Lower leg skin (tissue), 4 donors: ENCODE measurements at regions not wholly inside any gene's neighbourhood (a gene's known extent, or its start where the extent isn't known, plus 50 kb on each side); places are given as distances from the start of the nearest gene placed in this dataset.

Experiments used
- DNase-seq, 2 donors: peaks; one replicate each; pipeline ENCODE4 v3.0.0-alpha.2; 2019; ENCODE audit warnings: low spot score in 2 of 2
- H3K4me3 ChIP-seq: fragments of 200-600 bp; sonication (generic); 2 replicates; pipeline ENCODE4 v1.5.1; 2017; ENCODE audit warnings: mild to moderate bottlenecking, low read depth; ENCODE audit not compliant: poor library complexity, severe bottlenecking
- POLR2A ChIP-seq, 2 donors: fragments of 450-650 bp; IDR thresholded peaks; one replicate each; pipeline ENCODE4 v1.6.1; 2016 to 2017; ENCODE audit warnings: antibody characterized with exemption in 2 of 2, mild to moderate bottlenecking in 1 of 2, moderate library complexity in 1 of 2
- WGBS, 2 donors: methylation state at CpG; one replicate each; pipeline ENCODE4 v1.1.5; 2018; 5-methylcytosine and 5-hydroxymethylcytosine counted together
- intact Hi-C: fragments of 100-400 bp; cut with DNase I; formaldehyde crosslinking; loops from one replicate; pipeline ENCODE4 v1.15.0; 2023; ENCODE audit warnings: low total_unique reads
- TF ChIP-seq, protein P1 (sequence below), 3 donors: fragments of 450-650 bp; IDR thresholded peaks; one replicate each; pipeline ENCODE4 v1.5.1; 2016; ENCODE audit warnings: antibody characterized with exemption in 3 of 3, mild to moderate bottlenecking in 3 of 3, moderate library complexity in 2 of 3

DNA sequence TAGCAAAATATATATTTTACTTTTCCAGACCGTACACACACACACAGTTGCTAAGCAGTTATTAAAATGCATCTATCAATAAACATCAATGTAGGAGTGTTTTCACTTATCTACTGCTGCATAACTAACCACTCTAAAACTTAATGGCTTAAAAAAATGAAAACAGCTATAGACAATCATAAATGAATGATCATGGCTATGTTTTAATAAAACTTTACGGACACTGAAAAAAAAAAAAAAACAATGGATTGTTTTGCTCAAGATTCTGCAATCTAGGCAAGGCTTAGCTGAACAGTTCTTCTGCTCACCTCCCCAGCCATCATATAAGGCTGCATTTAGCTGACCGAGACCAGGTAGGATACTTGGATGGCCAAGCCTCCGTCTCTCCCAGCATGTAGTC lies 125.4 kb upstream of the CCDC28A start:
- no peak for TF ChIP-seq POLR2A (IDR thresholded peaks at IDR 0.05)
- TF ChIP-seq, protein P1, sequence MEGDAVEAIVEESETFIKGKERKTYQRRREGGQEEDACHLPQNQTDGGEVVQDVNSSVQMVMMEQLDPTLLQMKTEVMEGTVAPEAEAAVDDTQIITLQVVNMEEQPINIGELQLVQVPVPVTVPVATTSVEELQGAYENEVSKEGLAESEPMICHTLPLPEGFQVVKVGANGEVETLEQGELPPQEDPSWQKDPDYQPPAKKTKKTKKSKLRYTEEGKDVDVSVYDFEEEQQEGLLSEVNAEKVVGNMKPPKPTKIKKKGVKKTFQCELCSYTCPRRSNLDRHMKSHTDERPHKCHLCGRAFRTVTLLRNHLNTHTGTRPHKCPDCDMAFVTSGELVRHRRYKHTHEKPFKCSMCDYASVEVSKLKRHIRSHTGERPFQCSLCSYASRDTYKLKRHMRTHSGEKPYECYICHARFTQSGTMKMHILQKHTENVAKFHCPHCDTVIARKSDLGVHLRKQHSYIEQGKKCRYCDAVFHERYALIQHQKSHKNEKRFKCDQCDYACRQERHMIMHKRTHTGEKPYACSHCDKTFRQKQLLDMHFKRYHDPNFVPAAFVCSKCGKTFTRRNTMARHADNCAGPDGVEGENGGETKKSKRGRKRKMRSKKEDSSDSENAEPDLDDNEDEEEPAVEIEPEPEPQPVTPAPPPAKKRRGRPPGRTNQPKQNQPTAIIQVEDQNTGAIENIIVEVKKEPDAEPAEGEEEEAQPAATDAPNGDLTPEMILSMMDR (IDR thresholded peaks at IDR 0.05): no peak
- intact Hi-C loops: no loop called here
- H3K4me3 ChIP-seq: no peak overlapping the region
- 92 to 96% methylated on average over 4 of the region's 4 CpGs for WGBS, 2 donors
- no peak for DNase-seq

DNA sequence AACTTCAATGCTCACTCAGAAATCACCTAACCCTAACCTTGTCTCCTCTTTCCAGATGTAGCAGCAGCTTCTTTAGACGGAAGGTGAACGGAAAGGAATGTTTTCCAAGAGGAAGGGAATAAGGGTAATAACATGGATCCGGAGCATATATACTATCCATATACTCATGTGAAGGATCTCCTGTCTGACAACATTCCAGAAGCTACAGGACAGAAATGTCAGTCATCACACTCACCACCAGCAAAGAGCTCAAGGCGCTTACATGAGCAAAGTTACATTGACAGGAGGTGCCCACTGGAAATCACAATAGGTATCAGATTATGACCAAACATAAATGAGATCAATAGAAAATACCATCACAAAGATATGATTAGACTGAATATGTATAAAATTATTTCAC lies 122.1 kb upstream of the CCDC28A start:
- 87 to 88% methylated on average over 4 of the region's 4 CpGs for WGBS, 2 donors
- H3K4me3 ChIP-seq: no peak overlapping the region
- no peak for DNase-seq
- intact Hi-C loops: no loop called here
- TF ChIP-seq, protein P1 (IDR thresholded peaks at IDR 0.05): no peak
- no peak for TF ChIP-seq POLR2A (IDR thresholded peaks at IDR 0.05)

- DNase-seq: no peak
- 14 to 17% methylated on average over 1 of the region's 1 CpG for WGBS, 2 donors
- intact Hi-C loops: no loop called here
- H3K4me3 ChIP-seq: no peak overlapping the region
- TF ChIP-seq, protein P1 (IDR thresholded peaks at IDR 0.05): no peak
- no peak for TF ChIP-seq POLR2A (IDR thresholded peaks at IDR 0.05)
Measured at GRCh38 chr6:138652824-138653223, 120.7 kb upstream of the CCDC28A start.

- WGBS, 2 donors: 66 to 68% methylated on average over 6 of the region's 6 CpGs
- no peak overlapping the region for H3K4me3 ChIP-seq
- intact Hi-C loops: no loop called here
- no peak for TF ChIP-seq POLR2A (IDR thresholded peaks at IDR 0.05)
- TF ChIP-seq, protein P1 (IDR thresholded peaks at IDR 0.05): no peak
- DNase-seq: no peak
Measured at GRCh38 chr6:138653435-138653834, 120.1 kb upstream of the CCDC28A start.

GRCh38 chr6:138654715-138655634 lies 118.6 kb upstream of the CCDC28A start:
- intact Hi-C loops: no loop called here
- 21 to 34% methylated on average over 6 of the region's 6 CpGs for WGBS, 2 donors
- DNase-seq: no peak
- no peak overlapping the region for H3K4me3 ChIP-seq
- TF ChIP-seq POLR2A (IDR thresholded peaks at IDR 0.05): no peak

- intact Hi-C loops: no loop called here
- DNase-seq: no peak
- TF ChIP-seq, protein P1 (IDR thresholded peaks at IDR 0.05): no peak
- TF ChIP-seq POLR2A (IDR thresholded peaks at IDR 0.05): no peak
- no peak overlapping the region for H3K4me3 ChIP-seq
- WGBS, 2 donors: 71 to 78% methylated on average over 6 of the region's 6 CpGs
Measured at GRCh38 chr6:138655828-138656227, 117.7 kb upstream of the CCDC28A start.
